ENCODE measurements at regions not wholly inside any gene's neighbourhood (a gene's known extent, or its start where the extent isn't known, plus 50 kb on each side); places are given as distances from the start of the nearest gene placed in this dataset.

DNA sequence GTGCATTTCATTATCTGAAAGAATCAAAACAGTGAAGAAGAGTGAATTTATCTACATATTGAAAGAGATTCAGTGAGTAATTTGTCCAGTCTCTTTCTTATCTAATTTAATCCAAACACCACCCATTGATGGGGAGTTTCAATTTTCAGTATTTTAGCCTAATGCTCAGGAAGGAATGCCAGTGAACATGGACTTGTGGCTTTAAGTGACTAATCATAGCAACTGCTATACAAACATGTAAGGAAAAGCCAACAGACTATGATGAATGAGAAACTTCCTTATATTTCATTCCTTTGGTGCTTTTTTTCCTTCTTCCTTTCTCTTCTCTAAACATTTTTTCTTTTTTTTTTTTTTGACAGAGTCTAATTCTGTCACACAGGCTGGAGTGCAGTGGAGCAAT is 885.8 kb downstream of the KCNJ2 start:
- DNase-seq = no peak
- H3K4me1 ChIP-seq = no peaks in the 10 kb centered on the region
- H3K9me3 ChIP-seq = no peaks in the 10 kb centered on the region
- TF ChIP-seq POLR2A (IDR thresholded peaks at IDR 0.05) = no peak
- no peak for TF ChIP-seq CTCF (IDR thresholded peaks at IDR 0.05)
- no peaks in the 10 kb centered on the region for H3K36me3 ChIP-seq
- no peak overlapping the region for H3K4me3 ChIP-seq
- no peaks in the 10 kb centered on the region for H3K27me3 ChIP-seq
- no peak overlapping the region for H3K27ac ChIP-seq

- TF ChIP-seq CTCF (IDR thresholded peaks at IDR 0.05) (no peak), POLR2A (IDR thresholded peaks at IDR 0.05) (no peak)
- no peaks in the 10 kb centered on the region for H3K27me3 ChIP-seq
- no peak overlapping the region for H3K4me3 ChIP-seq
- H3K4me1 ChIP-seq = no peaks in the 10 kb centered on the region
- peaks cover 0 to 2% (median 0%) of the 10 kb centered on the region in 4 donors for H3K9me3 ChIP-seq
- no peaks in the 10 kb centered on the region for H3K36me3 ChIP-seq
- H3K27ac ChIP-seq = no peak overlapping the region
- DNase-seq = no peak
Observed at GRCh38 chr17:71057448-71057847, 888.1 kb downstream of the KCNJ2 start.

DNA sequence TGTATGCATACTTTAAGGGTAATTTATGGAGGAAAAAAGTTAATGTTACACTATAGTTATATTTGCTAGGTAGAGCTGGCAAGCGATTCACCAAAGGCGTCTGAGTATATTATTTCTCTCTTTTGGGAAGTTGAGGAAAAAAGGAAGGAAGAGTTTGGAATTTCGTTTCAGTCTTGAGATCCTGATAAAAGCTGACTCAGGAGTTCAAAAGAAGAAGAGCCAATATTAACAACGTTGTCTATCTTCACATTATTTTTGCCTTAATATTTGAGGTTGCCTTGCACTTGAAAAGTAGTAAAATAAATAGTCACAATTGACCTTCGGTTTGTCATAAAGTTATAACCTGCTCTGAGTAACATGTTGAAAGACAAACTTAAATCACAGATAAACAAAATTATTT is 888.6 kb downstream of the KCNJ2 start:
- H3K4me3 ChIP-seq = no peak overlapping the region
- no peak overlapping the region for H3K27ac ChIP-seq
- H3K4me1 ChIP-seq = no peaks in the 10 kb centered on the region
- TF ChIP-seq CTCF (IDR thresholded peaks at IDR 0.05) = no peak
- no peak for TF ChIP-seq POLR2A (IDR thresholded peaks at IDR 0.05)
- no peaks in the 10 kb centered on the region for H3K27me3 ChIP-seq
- DNase-seq = no peak
- no peaks in the 10 kb centered on the region for H3K36me3 ChIP-seq
- peaks cover 0 to 2% (median 0%) of the 10 kb centered on the region in 4 donors for H3K9me3 ChIP-seq

GRCh38 chr17:71063127-71063526 is 893.8 kb downstream of the KCNJ2 start:
- peaks cover 0 to 2% (median 0%) of the 10 kb centered on the region in 4 donors for H3K9me3 ChIP-seq
- no peaks in the 10 kb centered on the region for H3K4me1 ChIP-seq
- no peaks in the 10 kb centered on the region for H3K27me3 ChIP-seq
- no peaks in the 10 kb centered on the region for H3K36me3 ChIP-seq
- H3K4me3 ChIP-seq = no peak overlapping the region
- DNase-seq = no peak
- TF ChIP-seq POLR2A (IDR thresholded peaks at IDR 0.05) = no peak
- TF ChIP-seq CTCF (IDR thresholded peaks at IDR 0.05) = no peak
- H3K27ac ChIP-seq = no peak overlapping the region

GRCh38 chr17:71063559-71063958 is 894.2 kb downstream of the KCNJ2 start:
- H3K9me3 ChIP-seq = peaks cover 0 to 2% (median 0%) of the 10 kb centered on the region in 4 donors
- no peaks in the 10 kb centered on the region for H3K4me1 ChIP-seq
- no peak for TF ChIP-seq POLR2A (IDR thresholded peaks at IDR 0.05)
- no peak for TF ChIP-seq CTCF (IDR thresholded peaks at IDR 0.05)
- no peak overlapping the region for H3K27ac ChIP-seq
- H3K36me3 ChIP-seq = no peaks in the 10 kb centered on the region
- no peak for DNase-seq
- no peak overlapping the region for H3K4me3 ChIP-seq
- no peaks in the 10 kb centered on the region for H3K27me3 ChIP-seq

Measured in Peyer's patch (tissue), 4 donors.